Breast epithelium (tissue), 3 donors: ENCODE measurements at regions not wholly inside any gene's neighbourhood (a gene's known extent, or its start where the extent isn't known, plus 50 kb on each side); places are given as distances from the start of the nearest gene placed in this dataset.

Source experiments
- CTCF ChIP-seq, 3 donors: fragments of 450-650 bp; IDR thresholded peaks; one replicate each; pipeline ENCODE4 v1.5.1; 2016 to 2017; ENCODE audit warnings: antibody characterized with exemption in 3 of 3, mild to moderate bottlenecking in 3 of 3, moderate library complexity in 3 of 3
- POLR2A ChIP-seq: fragments of 450-650 bp; IDR thresholded peaks from one replicate; pipeline ENCODE4 v1.6.1; 2016; ENCODE audit warnings: antibody characterized with exemption, mild to moderate bottlenecking, moderate library complexity

- TF ChIP-seq POLR2A, result no peak
- no peak for TF ChIP-seq CTCF (IDR thresholded peaks at IDR 0.05)
These were observed 397.4 kb downstream of the RND3 start for GRCh38 chr2:150090031-150090430.
